ENCODE measurements at regions not wholly inside any gene's neighbourhood (a gene's known extent, or its start where the extent isn't known, plus 50 kb on each side); places are given as distances from the start of the nearest gene placed in this dataset.

- TF ChIP-seq CTCF (IDR thresholded peaks at IDR 0.05) (no peak), POLR2A (IDR thresholded peaks at IDR 0.05) (no peak), POLR2AphosphoS5 (IDR thresholded peaks at IDR 0.05) (no peak), EP300 (IDR thresholded peaks at IDR 0.05; ENCODE audit: low read depth) (no peak)
Measured at GRCh38 chr9:105828596-105829213, 134.4 kb downstream of the TMEM38B start.
